DOHH2 (cell line): ENCODE measurements at regions not wholly inside any gene's neighbourhood (a gene's known extent, or its start where the extent isn't known, plus 50 kb on each side); places are given as distances from the start of the nearest gene placed in this dataset.

ENCODE experiments used
- H3F3A ChIP-seq: fragments of 200-600 bp; sonication (generic), shearing (Covaris generic); 2 replicates; pipeline ENCODE4 v1.6.0; 2016; ENCODE audit warnings: antibody characterized with exemption, mild to moderate bottlenecking; ENCODE audit not compliant: control insufficient read depth, insufficient read depth
- H3K27ac ChIP-seq: fragments of 200-600 bp; sonication (generic); 2 replicates; pipeline ENCODE4 v1.5.1; 2014; ENCODE audit warnings: low read depth, mild to moderate bottlenecking, low read length, moderate library complexity
- H3K27me3 ChIP-seq: fragments of 200-600 bp; sonication (generic); 2 replicates; pipeline ENCODE4 v1.6.1; 2014; ENCODE audit warnings: mild to moderate bottlenecking, low read length, mixed read lengths; ENCODE audit not compliant: control insufficient read depth
- H3K36me3 ChIP-seq: fragments of 200-600 bp; sonication (generic); 2 replicates; pipeline ENCODE4 v1.6.1; 2014; ENCODE audit warnings: mild to moderate bottlenecking, low read length, moderate library complexity, mixed read lengths; ENCODE audit not compliant: control insufficient read depth
- H3K4me1 ChIP-seq: fragments of 200-600 bp; sonication (generic); 2 replicates; pipeline ENCODE4 v1.6.1; 2014; ENCODE audit warnings: mild to moderate bottlenecking, low read length, mixed read lengths; ENCODE audit not compliant: control insufficient read depth
- H3K4me2 ChIP-seq: fragments of 200-600 bp; sonication (generic); 2 replicates; pipeline ENCODE4 v1.6.0; 2014; ENCODE audit warnings: mild to moderate bottlenecking, low read length, moderate library complexity
- H3K4me3 ChIP-seq: fragments of 200-600 bp; sonication (generic); 2 replicates; pipeline ENCODE4 v1.5.1; 2014; ENCODE audit warnings: mild to moderate bottlenecking, low read length, mixed read lengths
- H3K79me2 ChIP-seq: fragments of 200-600 bp; sonication (generic); 2 replicates; pipeline ENCODE4 v1.6.1; 2014; ENCODE audit warnings: mild to moderate bottlenecking, low read length, mixed read lengths; ENCODE audit not compliant: control insufficient read depth
- H3K9me2 ChIP-seq: fragments of 200-600 bp; sonication (generic); replicated peaks from 2 replicates; pipeline ENCODE4 v1.6.1; 2014; ENCODE audit warnings: mild to moderate bottlenecking, low read length, mixed read lengths; ENCODE audit not compliant: control insufficient read depth
- H3K9me3 ChIP-seq: fragments of 200-600 bp; sonication (generic); 2 replicates; pipeline ENCODE4 v1.6.1; 2014; ENCODE audit warnings: antibody characterized with exemption, low read length, mixed read lengths; ENCODE audit not compliant: control insufficient read depth, insufficient read depth
- H4K20me1 ChIP-seq: fragments of 200-600 bp; sonication (generic); 2 replicates; pipeline ENCODE4 v1.6.0; 2014; ENCODE audit warnings: low read depth, mild to moderate bottlenecking, antibody characterized with exemption, low read length, moderate library complexity; ENCODE audit not compliant: control insufficient read depth, insufficient read depth
- EZH2phosphoT487 ChIP-seq: fragments of 200-600 bp; sonication (generic); IDR thresholded peaks from 2 replicates; pipeline ENCODE4 v1.6.1; 2017; ENCODE audit warnings: borderline replicate concordance, mild to moderate bottlenecking, antibody characterized with exemption, low read length, moderate library complexity, mixed read lengths
- TF ChIP-seq, protein P1 (sequence below): fragments of 200-600 bp; sonication (generic); IDR thresholded peaks from one replicate; pipeline ENCODE4 v1.5.1; 2014; ENCODE audit warnings: antibody characterized with exemption, mild to moderate bottlenecking, low read depth, low read length; ENCODE audit not compliant: poor library complexity, severe bottlenecking

DNA sequence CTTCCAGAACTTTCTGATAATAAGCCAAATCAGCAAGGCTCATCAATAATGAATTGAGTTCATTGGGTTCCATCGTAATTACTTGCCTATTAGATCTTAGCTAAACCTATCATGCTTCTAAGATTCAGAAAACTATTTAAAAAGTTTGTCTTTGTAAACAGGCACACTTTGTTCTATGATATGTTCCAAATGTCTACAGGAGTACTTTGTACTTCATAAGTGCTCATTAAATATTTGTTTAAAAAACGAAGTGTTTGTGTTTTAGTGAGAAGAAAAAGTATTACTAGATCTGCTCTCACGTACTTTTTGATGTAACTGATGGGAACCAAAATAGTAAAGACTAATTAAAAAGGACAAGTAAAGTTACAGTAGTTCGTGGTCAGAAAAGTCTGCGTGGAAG, 172.8 kb upstream of the FLRT2 start:
- no peaks in the 10 kb centered on the region for H3K4me1 ChIP-seq
- TF ChIP-seq EZH2phosphoT487 = no peak
- TF ChIP-seq, protein P1, sequence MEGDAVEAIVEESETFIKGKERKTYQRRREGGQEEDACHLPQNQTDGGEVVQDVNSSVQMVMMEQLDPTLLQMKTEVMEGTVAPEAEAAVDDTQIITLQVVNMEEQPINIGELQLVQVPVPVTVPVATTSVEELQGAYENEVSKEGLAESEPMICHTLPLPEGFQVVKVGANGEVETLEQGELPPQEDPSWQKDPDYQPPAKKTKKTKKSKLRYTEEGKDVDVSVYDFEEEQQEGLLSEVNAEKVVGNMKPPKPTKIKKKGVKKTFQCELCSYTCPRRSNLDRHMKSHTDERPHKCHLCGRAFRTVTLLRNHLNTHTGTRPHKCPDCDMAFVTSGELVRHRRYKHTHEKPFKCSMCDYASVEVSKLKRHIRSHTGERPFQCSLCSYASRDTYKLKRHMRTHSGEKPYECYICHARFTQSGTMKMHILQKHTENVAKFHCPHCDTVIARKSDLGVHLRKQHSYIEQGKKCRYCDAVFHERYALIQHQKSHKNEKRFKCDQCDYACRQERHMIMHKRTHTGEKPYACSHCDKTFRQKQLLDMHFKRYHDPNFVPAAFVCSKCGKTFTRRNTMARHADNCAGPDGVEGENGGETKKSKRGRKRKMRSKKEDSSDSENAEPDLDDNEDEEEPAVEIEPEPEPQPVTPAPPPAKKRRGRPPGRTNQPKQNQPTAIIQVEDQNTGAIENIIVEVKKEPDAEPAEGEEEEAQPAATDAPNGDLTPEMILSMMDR = no peak
- H3K27ac ChIP-seq = no peak overlapping the region
- no peak overlapping the region for H3K4me3 ChIP-seq
- H3K27me3 ChIP-seq = no peaks in the 10 kb centered on the region
- H4K20me1 ChIP-seq = no peaks in the 10 kb centered on the region
- H3F3A ChIP-seq = no peaks in the 10 kb centered on the region
- H3K9me3 ChIP-seq = no peaks in the 10 kb centered on the region; the same call in 1 of the 2 replicates
- no peaks in the 10 kb centered on the region for H3K9me2 ChIP-seq
- H3K36me3 ChIP-seq = no peaks in the 10 kb centered on the region
- H3K4me2 ChIP-seq = no peak overlapping the region
- H3K79me2 ChIP-seq = no peaks in the 10 kb centered on the region

DNA sequence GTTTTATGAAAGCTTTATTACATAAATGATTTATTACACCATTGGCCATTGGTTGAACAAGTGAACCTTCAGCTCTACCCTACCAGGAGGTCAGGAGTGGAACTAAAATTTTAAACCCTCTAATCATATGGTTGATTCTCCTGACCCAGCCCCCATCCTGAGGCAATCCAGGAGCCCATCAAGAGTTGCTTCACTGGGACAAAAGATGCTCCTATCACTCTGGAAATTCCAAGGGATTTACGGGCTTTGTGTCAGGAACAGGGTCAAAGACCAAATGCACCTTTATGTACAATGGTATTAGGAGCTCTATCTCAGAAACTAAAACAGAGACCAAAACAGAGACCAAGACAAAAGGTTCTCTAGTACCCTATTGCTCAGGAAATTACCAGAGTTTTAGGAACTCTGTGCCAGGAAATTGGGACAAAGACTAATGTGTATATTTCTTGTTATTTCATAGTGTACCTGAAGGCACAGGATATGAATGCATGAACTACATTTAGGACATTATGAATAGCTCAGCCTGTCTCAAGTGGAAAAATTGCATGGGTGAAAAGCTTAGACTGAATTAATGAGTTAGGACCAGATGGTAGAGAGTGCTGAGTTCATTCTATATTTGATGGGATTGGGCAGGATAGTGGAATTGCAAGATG, 171.7 kb upstream of the FLRT2 start:
- H3K4me1 ChIP-seq = no peaks in the 10 kb centered on the region
- no peaks in the 10 kb centered on the region; the same call in 1 of the 2 replicates for H3K9me3 ChIP-seq
- no peak overlapping the region for H3K4me3 ChIP-seq
- no peak overlapping the region for H3K4me2 ChIP-seq
- no peaks in the 10 kb centered on the region for H3F3A ChIP-seq
- H3K27ac ChIP-seq = no peak overlapping the region
- H3K9me2 ChIP-seq = no peaks in the 10 kb centered on the region
- H3K36me3 ChIP-seq = no peaks in the 10 kb centered on the region
- no peaks in the 10 kb centered on the region for H4K20me1 ChIP-seq
- no peak for TF ChIP-seq EZH2phosphoT487
- TF ChIP-seq, protein P1 = no peak
- no peaks in the 10 kb centered on the region for H3K79me2 ChIP-seq
- H3K27me3 ChIP-seq = no peaks in the 10 kb centered on the region

DNA sequence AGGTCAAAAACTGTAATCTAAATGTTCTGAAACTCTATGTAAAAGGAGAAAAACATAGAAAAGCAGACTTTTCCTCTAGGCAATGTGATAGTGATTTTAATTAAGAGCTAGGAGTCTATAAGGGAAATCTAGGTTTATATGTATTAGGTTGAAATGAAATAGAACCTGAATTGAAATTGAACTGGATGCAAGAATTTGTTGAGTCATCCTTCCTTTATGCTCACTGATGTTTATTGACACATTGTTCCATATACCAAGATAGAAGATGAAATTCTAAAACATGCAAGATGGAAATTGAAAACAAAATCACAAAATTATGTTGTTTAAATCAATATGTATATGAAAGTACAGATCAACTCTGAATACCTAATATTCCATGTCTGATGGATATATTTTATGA, 170.4 kb upstream of the FLRT2 start:
- no peaks in the 10 kb centered on the region for H3K9me2 ChIP-seq
- H3K79me2 ChIP-seq = no peaks in the 10 kb centered on the region
- no peak overlapping the region for H3K4me3 ChIP-seq
- no peaks in the 10 kb centered on the region for H3K36me3 ChIP-seq
- H3K27me3 ChIP-seq = no peaks in the 10 kb centered on the region
- H3K9me3 ChIP-seq = no peaks in the 10 kb centered on the region
- no peak overlapping the region for H3K4me2 ChIP-seq
- no peak overlapping the region for H3K27ac ChIP-seq
- no peaks in the 10 kb centered on the region for H3K4me1 ChIP-seq
- no peaks in the 10 kb centered on the region for H3F3A ChIP-seq
- TF ChIP-seq, protein P1 = no peak
- H4K20me1 ChIP-seq = no peaks in the 10 kb centered on the region

DNA sequence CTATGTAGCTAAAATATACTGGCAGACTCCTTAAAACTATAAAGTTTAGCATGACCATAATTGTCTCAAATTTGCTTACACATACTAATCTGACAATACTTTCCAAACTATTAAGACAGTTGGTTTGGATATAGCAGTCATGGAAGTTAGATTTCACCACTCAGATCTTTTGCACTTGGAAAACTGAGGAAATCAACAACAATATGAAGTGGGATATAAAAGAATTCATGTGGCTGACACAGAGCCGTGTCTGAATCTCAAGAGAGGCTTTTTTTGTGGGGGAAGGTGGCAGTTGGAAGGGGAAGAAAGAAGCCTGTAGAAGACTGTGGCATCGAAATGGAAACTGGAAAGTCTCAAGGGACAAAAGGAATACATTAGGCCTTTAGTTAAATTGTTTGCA, 166.6 kb upstream of the FLRT2 start:
- Histone ChIP-seq H3K79me2 (no peaks in the 10 kb centered on the region), H3F3A (no peaks in the 10 kb centered on the region), H3K9me2 (no peaks in the 10 kb centered on the region), H3K4me2 (no peak overlapping the region), H3K27ac (no peak overlapping the region), H3K9me3 (no peaks in the 10 kb centered on the region), H3K4me3 (no peak overlapping the region), H3K36me3 (no peaks in the 10 kb centered on the region), H3K27me3 (no peaks in the 10 kb centered on the region), H4K20me1 (no peaks in the 10 kb centered on the region), H3K4me1 (no peaks in the 10 kb centered on the region)
- TF ChIP-seq, protein P1 = no peak
- no peak for TF ChIP-seq EZH2phosphoT487
